Right lobe of liver (tissue), 6 donors: ENCODE measurements at regions not wholly inside any gene's neighbourhood (a gene's known extent, or its start where the extent isn't known, plus 50 kb on each side); places are given as distances from the start of the nearest gene placed in this dataset.

Experiments used
- ATAC-seq, 4 donors: fragments of 200-7000 bp; cut with Tn5 transposase; one replicate each; pipeline ENCODE4 v1.9.1; 2020; ENCODE audit warnings: mild to moderate bottlenecking in 4 of 4, moderate library complexity in 4 of 4
- DNase-seq, 3 donors: peaks; one replicate each; pipeline ENCODE4 v3.0.0-alpha.2; 2020
- H3K27ac ChIP-seq, 3 donors: fragments of 200-600 bp; one replicate each; pipeline ENCODE4 v1.8.0; 2022
- H3K27me3 ChIP-seq, 2 donors: fragments of 200-600 bp; one replicate each; pipeline ENCODE4 v1.8.0; 2022
- H3K36me3 ChIP-seq, 4 donors: fragments of 200-600 bp; sonication (generic) in 1 of 4; one replicate each; pipeline versions ENCODE4 v1.5.1 to v1.8.0; 2017 to 2022; ENCODE audit warnings: control low read depth in 1 of 4
- H3K4me1 ChIP-seq, 4 donors: fragments of 200-600 bp; sonication (generic) in 1 of 4; one replicate each; pipeline versions ENCODE4 v1.5.1 to v1.8.0; 2017 to 2022; ENCODE audit warnings: control low read depth in 1 of 4
- H3K4me3 ChIP-seq, 3 donors: fragments of 200-600 bp; one replicate each; pipeline ENCODE4 v1.8.0; 2022
- H3K9me3 ChIP-seq, 4 donors: fragments of 200-600 bp; sonication (generic) in 1 of 4; one replicate each; pipeline versions ENCODE4 v1.5.1 to v1.8.0; 2017 to 2022; ENCODE audit warnings: control low read depth in 1 of 4
- CTCF ChIP-seq, 4 donors: fragments of 200-600 bp in 3 of 4; fragments of 450-650 bp in 1 of 4; IDR thresholded peaks; one replicate each; pipeline versions ENCODE4 v1.5.1 to v1.8.0; 2016 to 2022; ENCODE audit warnings: antibody characterized with exemption in 4 of 4, mild to moderate bottlenecking in 2 of 4
- POLR2A ChIP-seq: fragments of 450-650 bp; IDR thresholded peaks from one replicate; pipeline ENCODE4 v1.6.1; 2017; ENCODE audit warnings: antibody characterized with exemption, mild to moderate bottlenecking
- WGBS: methylation state at CpG from one replicate; pipeline ENCODE4 v1.1.6; 2018; ENCODE audit warnings: low coverage, low lambda C conversion rate; ENCODE audit not compliant: insufficient coverage; ENCODE audit errors: missing lambda C conversion rate; 5-methylcytosine and 5-hydroxymethylcytosine counted together
- intact Hi-C, 2 donors: fragments of 100-400 bp; cut with DNase I; formaldehyde crosslinking; loops; one replicate each; pipeline versions ENCODE4 v1.11.2 to v1.14.1; 2022
- donor health status: DM: no; HTN: yes; CAD: no.
- donor health status: DM: no; HTN: no; CAD: no.
- donor health status: DM: no; HTN: no; CAD: no.
- donor health status: DM: no; HTN: yes; CAD: no.
- donor health status: DM: no; HTN: yes; CAD: no.

GRCh38 chr4:138408758-138409157, 166.6 kb upstream of the SLC7A11 start:
- no peak overlapping the region for H3K27ac ChIP-seq
- no peak for TF ChIP-seq POLR2A
- TF ChIP-seq CTCF (IDR thresholded peaks at IDR 0.05) = no peak
- H3K9me3 ChIP-seq = no peaks in the 10 kb centered on the region
- DNase-seq (no peak), ATAC-seq (no peak)
- no peaks in the 10 kb centered on the region for H3K27me3 ChIP-seq
- 54% methylated on average over 2 of the region's 2 CpGs for WGBS
- H3K4me1 ChIP-seq = no peaks in the 10 kb centered on the region
- H3K36me3 ChIP-seq = no peaks in the 10 kb centered on the region
- intact Hi-C loops = no loop called here
- H3K4me3 ChIP-seq = no peak overlapping the region

- TF ChIP-seq CTCF (IDR thresholded peaks at IDR 0.05) (no peak), POLR2A (no peak)
- WGBS = 65% methylated on average over 3 of the region's 3 CpGs
- Histone ChIP-seq H3K4me3 (no peak overlapping the region), H3K9me3 (no peaks in the 10 kb centered on the region), H3K4me1 (no peaks in the 10 kb centered on the region), H3K27ac (no peak overlapping the region), H3K27me3 (no peaks in the 10 kb centered on the region), H3K36me3 (no peaks in the 10 kb centered on the region)
- no peak for DNase-seq
- ATAC-seq = no peak
- intact Hi-C loops = no loop called here
These were observed 165.2 kb upstream of the SLC7A11 start for GRCh38 chr4:138407329-138407728.

DNA sequence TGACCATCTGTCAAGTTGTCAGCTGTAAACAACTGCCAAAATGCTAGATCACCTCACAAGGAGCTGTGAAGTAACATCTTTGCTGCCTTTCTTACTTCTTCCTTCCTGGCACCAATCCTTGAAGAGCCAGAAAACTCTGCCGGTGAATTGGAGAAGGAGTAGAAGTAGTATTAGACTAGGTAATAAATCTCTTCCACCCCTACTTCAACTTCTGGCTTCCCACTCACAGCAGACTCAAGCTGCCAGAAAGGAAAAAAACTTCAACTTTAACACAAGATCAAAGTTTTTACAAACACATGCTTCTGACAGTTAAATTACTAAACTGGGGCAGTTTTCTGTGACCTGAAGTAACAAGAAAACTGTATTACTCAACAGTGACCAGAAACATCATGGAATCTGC, 164.7 kb upstream of the SLC7A11 start:
- no peaks in the 10 kb centered on the region for H3K27me3 ChIP-seq
- H3K27ac ChIP-seq = no peak overlapping the region
- H3K36me3 ChIP-seq = no peaks in the 10 kb centered on the region
- no peaks in the 10 kb centered on the region for H3K4me1 ChIP-seq
- DNase-seq = no peak
- no peak for ATAC-seq
- H3K4me3 ChIP-seq = no peak overlapping the region
- no peaks in the 10 kb centered on the region for H3K9me3 ChIP-seq
- 50% methylated on average over 1 of the region's 1 CpG for WGBS
- no peak for TF ChIP-seq POLR2A
- no peak for TF ChIP-seq CTCF (IDR thresholded peaks at IDR 0.05)
- intact Hi-C loops = no loop called here

GRCh38 chr4:138405934-138406567, 163.9 kb upstream of the SLC7A11 start:
- H3K4me1 ChIP-seq = no peaks in the 10 kb centered on the region
- intact Hi-C loops = no loop called here
- H3K27me3 ChIP-seq = no peaks in the 10 kb centered on the region
- H3K9me3 ChIP-seq = no peaks in the 10 kb centered on the region
- TF ChIP-seq POLR2A = no peak
- no peak for TF ChIP-seq CTCF (IDR thresholded peaks at IDR 0.05)
- H3K4me3 ChIP-seq = no peak overlapping the region
- WGBS = 33% methylated on average over 1 of the region's 1 CpG
- H3K27ac ChIP-seq = no peak overlapping the region
- no peak for DNase-seq
- no peaks in the 10 kb centered on the region for H3K36me3 ChIP-seq
- ATAC-seq = peak in 3 of 4 donors; percentile 36 to 49 (median 49)

- ATAC-seq (peak in 1 of 4 donors; percentile 19), DNase-seq (no peak)
- Histone ChIP-seq H3K4me1 (no peaks in the 10 kb centered on the region), H3K9me3 (no peaks in the 10 kb centered on the region), H3K4me3 (no peak overlapping the region), H3K27ac (no peak overlapping the region), H3K27me3 (no peaks in the 10 kb centered on the region), H3K36me3 (no peaks in the 10 kb centered on the region)
- intact Hi-C loops = no loop called here
- no peak for TF ChIP-seq POLR2A
- TF ChIP-seq CTCF (IDR thresholded peaks at IDR 0.05) = no peak
These were observed 163.3 kb upstream of the SLC7A11 start for GRCh38 chr4:138405466-138405891.
